ENCODE measurements at regions not wholly inside any gene's neighbourhood (a gene's known extent, or its start where the extent isn't known, plus 50 kb on each side); places are given as distances from the start of the nearest gene placed in this dataset.
"Not testable (repeated sequence)": the region's sequence is repeated elsewhere in the genome, so short reads cannot be mapped to it uniquely, and the experiment has no call there.

- H3K4me3 ChIP-seq; H3K9ac ChIP-seq; H3K27me3 ChIP-seq (replicated peaks; ENCODE audit: insufficient read depth); H3K36me3 ChIP-seq (ENCODE audit: low read depth); H3F3A ChIP-seq (ENCODE audit: insufficient read depth); H3K9me2 ChIP-seq (ENCODE audit: insufficient read depth); H3K9me3 ChIP-seq (ENCODE audit: low read depth); DNase-seq; H3K27ac ChIP-seq; H3K4me2 ChIP-seq (ENCODE audit: unreplicated experiment); H3K79me2 ChIP-seq (ENCODE audit: insufficient read depth); H3K4me1 ChIP-seq (ENCODE audit: insufficient read depth); H4K20me1 ChIP-seq (ENCODE audit: insufficient read depth); in situ Hi-C loops (cut with MboI); H2AFZ ChIP-seq: not testable (repeated sequence)
- WGBS, 2 experiments (ENCODE audit: low coverage in 1 of 2, low lambda C conversion rate in 2 of 2, missing lambda C conversion rate in 2 of 2) = 8 to 9% methylated on average over 6 of the region's 6 CpGs
Measured at GRCh38 chr14:27799066-27800028, 967.2 kb upstream of the FOXG1 start.

GRCh38 chr14:27817746-27818430 is 948.7 kb upstream of the FOXG1 start:
- H3K27ac ChIP-seq; H3K9me3 ChIP-seq (ENCODE audit: low read depth); H3K4me1 ChIP-seq (ENCODE audit: insufficient read depth); H3K27me3 ChIP-seq (replicated peaks; ENCODE audit: insufficient read depth); in situ Hi-C loops (cut with MboI); H3F3A ChIP-seq (ENCODE audit: insufficient read depth); H3K9ac ChIP-seq; H3K36me3 ChIP-seq (ENCODE audit: low read depth); H3K4me3 ChIP-seq; DNase-seq; H3K79me2 ChIP-seq (ENCODE audit: insufficient read depth); H3K9me2 ChIP-seq (ENCODE audit: insufficient read depth); H4K20me1 ChIP-seq (ENCODE audit: insufficient read depth); H2AFZ ChIP-seq; H3K4me2 ChIP-seq (ENCODE audit: unreplicated experiment): not testable (repeated sequence)
- WGBS, 2 experiments (ENCODE audit: low coverage in 1 of 2, low lambda C conversion rate in 2 of 2, missing lambda C conversion rate in 2 of 2) = 22 to 26% methylated on average over 4 of the region's 4 CpGs

GRCh38 chr14:27826149-27826548 is 940.4 kb upstream of the FOXG1 start:
- H3K36me3 ChIP-seq (ENCODE audit: low read depth); H4K20me1 ChIP-seq (ENCODE audit: insufficient read depth); H3K9ac ChIP-seq; H2AFZ ChIP-seq; DNase-seq; H3K79me2 ChIP-seq (ENCODE audit: insufficient read depth); H3K4me2 ChIP-seq (ENCODE audit: unreplicated experiment); H3K27ac ChIP-seq; in situ Hi-C loops (cut with MboI); H3F3A ChIP-seq (ENCODE audit: insufficient read depth); H3K9me3 ChIP-seq (ENCODE audit: low read depth); H3K27me3 ChIP-seq (replicated peaks; ENCODE audit: insufficient read depth); H3K4me3 ChIP-seq; H3K9me2 ChIP-seq (ENCODE audit: insufficient read depth); H3K4me1 ChIP-seq (ENCODE audit: insufficient read depth): not testable (repeated sequence)
- 15 to 16% methylated on average over 4 of the region's 4 CpGs for WGBS, 2 experiments (ENCODE audit: low coverage in 1 of 2, low lambda C conversion rate in 2 of 2, missing lambda C conversion rate in 2 of 2)

- H3F3A ChIP-seq (ENCODE audit: insufficient read depth); H3K9me3 ChIP-seq (ENCODE audit: low read depth); H3K9me2 ChIP-seq (ENCODE audit: insufficient read depth); H2AFZ ChIP-seq; H3K9ac ChIP-seq; H4K20me1 ChIP-seq (ENCODE audit: insufficient read depth); H3K4me3 ChIP-seq; H3K4me2 ChIP-seq (ENCODE audit: unreplicated experiment); H3K27me3 ChIP-seq (replicated peaks; ENCODE audit: insufficient read depth); H3K27ac ChIP-seq; H3K79me2 ChIP-seq (ENCODE audit: insufficient read depth); DNase-seq; H3K36me3 ChIP-seq (ENCODE audit: low read depth); H3K4me1 ChIP-seq (ENCODE audit: insufficient read depth); in situ Hi-C loops (cut with MboI): not testable (repeated sequence)
- 11 to 16% methylated on average over 3 of the region's 3 CpGs for WGBS, 2 experiments (ENCODE audit: low coverage in 1 of 2, low lambda C conversion rate in 2 of 2, missing lambda C conversion rate in 2 of 2)
Measured at GRCh38 chr14:27831978-27832377, 934.6 kb upstream of the FOXG1 start.

- H3K9ac ChIP-seq; H4K20me1 ChIP-seq (ENCODE audit: insufficient read depth); H3K4me1 ChIP-seq (ENCODE audit: insufficient read depth); H3K4me2 ChIP-seq (ENCODE audit: unreplicated experiment); H3K27ac ChIP-seq; H3F3A ChIP-seq (ENCODE audit: insufficient read depth); DNase-seq; H3K27me3 ChIP-seq (replicated peaks; ENCODE audit: insufficient read depth); H3K9me3 ChIP-seq (ENCODE audit: low read depth); H3K9me2 ChIP-seq (ENCODE audit: insufficient read depth); H3K79me2 ChIP-seq (ENCODE audit: insufficient read depth); H2AFZ ChIP-seq; in situ Hi-C loops (cut with MboI); H3K36me3 ChIP-seq (ENCODE audit: low read depth); H3K4me3 ChIP-seq: not testable (repeated sequence)
- WGBS, 2 experiments (ENCODE audit: low coverage in 1 of 2, low lambda C conversion rate in 2 of 2, missing lambda C conversion rate in 2 of 2) = 6 to 9% methylated on average over 5 of the region's 5 CpGs
Measured at GRCh38 chr14:27833001-27833400, 933.6 kb upstream of the FOXG1 start.
